ENCODE measurements at regions not wholly inside any gene's neighbourhood (a gene's known extent, or its start where the extent isn't known, plus 50 kb on each side); places are given as distances from the start of the nearest gene placed in this dataset.

DNA sequence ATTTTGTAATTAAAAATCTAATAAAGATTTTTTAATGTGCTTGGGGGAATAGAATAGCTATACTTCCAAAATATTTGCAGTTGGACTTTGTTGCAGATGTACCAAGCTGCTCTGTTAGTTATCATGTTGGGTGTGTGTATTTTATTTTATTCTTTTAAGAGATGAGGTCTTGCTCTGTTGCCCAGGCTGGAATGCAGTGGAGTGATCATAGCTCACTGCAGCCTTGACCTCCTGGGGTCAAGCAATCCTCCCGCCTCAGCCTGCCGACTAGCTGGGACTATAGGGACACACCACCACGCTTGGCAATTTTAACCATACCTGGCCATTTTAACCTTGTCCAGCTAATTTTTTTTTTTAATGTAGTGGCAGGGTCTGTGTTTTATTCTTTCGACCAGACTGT lies 54.7 kb upstream of the MAP1LC3B2 start:
- TF ChIP-seq, protein P1, sequence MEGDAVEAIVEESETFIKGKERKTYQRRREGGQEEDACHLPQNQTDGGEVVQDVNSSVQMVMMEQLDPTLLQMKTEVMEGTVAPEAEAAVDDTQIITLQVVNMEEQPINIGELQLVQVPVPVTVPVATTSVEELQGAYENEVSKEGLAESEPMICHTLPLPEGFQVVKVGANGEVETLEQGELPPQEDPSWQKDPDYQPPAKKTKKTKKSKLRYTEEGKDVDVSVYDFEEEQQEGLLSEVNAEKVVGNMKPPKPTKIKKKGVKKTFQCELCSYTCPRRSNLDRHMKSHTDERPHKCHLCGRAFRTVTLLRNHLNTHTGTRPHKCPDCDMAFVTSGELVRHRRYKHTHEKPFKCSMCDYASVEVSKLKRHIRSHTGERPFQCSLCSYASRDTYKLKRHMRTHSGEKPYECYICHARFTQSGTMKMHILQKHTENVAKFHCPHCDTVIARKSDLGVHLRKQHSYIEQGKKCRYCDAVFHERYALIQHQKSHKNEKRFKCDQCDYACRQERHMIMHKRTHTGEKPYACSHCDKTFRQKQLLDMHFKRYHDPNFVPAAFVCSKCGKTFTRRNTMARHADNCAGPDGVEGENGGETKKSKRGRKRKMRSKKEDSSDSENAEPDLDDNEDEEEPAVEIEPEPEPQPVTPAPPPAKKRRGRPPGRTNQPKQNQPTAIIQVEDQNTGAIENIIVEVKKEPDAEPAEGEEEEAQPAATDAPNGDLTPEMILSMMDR (IDR thresholded peaks at IDR 0.05), result no peak
- TF ChIP-seq POLR2A (IDR thresholded peaks at IDR 0.05), result no peak

Data from right lobe of liver (tissue), 4 donors.